GM23248 (cell line): ENCODE measurements at regions not wholly inside any gene's neighbourhood (a gene's known extent, or its start where the extent isn't known, plus 50 kb on each side); places are given as distances from the start of the nearest gene placed in this dataset.

ENCODE experiments used
- EZH2 ChIP-seq: fragments of 200-600 bp; sonication (generic); IDR thresholded peaks from 2 replicates; pipeline ENCODE4 v1.6.1; 2018; ENCODE audit warnings: antibody characterized with exemption, mild to moderate bottlenecking; ENCODE audit not compliant: insufficient read depth, poor library complexity, severe bottlenecking
- EZH2phosphoT487 ChIP-seq: fragments of 200-600 bp; sonication (generic); IDR thresholded peaks from 2 replicates; pipeline ENCODE4 v1.6.1; 2018; ENCODE audit warnings: antibody characterized with exemption, moderate library complexity, mild to moderate bottlenecking, low read depth; ENCODE audit not compliant: insufficient read depth

- TF ChIP-seq EZH2 (no peak), EZH2phosphoT487 (no peak)
These were observed 303.2 kb downstream of the TSHZ3 start for GRCh38 chr19:31046024-31046423.
